Heart left ventricle (tissue), 13 donors: ENCODE measurements at regions not wholly inside any gene's neighbourhood (a gene's known extent, or its start where the extent isn't known, plus 50 kb on each side); places are given as distances from the start of the nearest gene placed in this dataset.

Source experiments
- POLR2A ChIP-seq, 2 donors: fragments of 450-650 bp; IDR thresholded peaks; one replicate each; pipeline ENCODE4 v1.6.1; 2017; ENCODE audit warnings: antibody characterized with exemption in 2 of 2, mild to moderate bottlenecking in 2 of 2, moderate library complexity in 2 of 2
- TF ChIP-seq, protein P1 (sequence below), 12 donors: fragments of 200-600 bp; sonication (generic) in 4 of 12; IDR thresholded peaks; one replicate each; pipeline versions ENCODE4 v1.5.0 to v1.8.0; 2018 to 2022; ENCODE audit warnings: antibody characterized with exemption in 12 of 12, mild to moderate bottlenecking in 5 of 12
- donor health status: ischemic (EF 13 %, LVEDD 7.1; RV severe dilation, severe dysfunction).
- donor health status: DM: no; HTN: yes; CAD: no.
- donor health status: DM: no; HTN: no; CAD: no.
- donor health status: ischemic (EF 25% LVEDD 6.9; RV normal size, moderate dysfunction).
- donor health status: ischemic (EF 25% LVEDD 5.7; RV mildly dilated, moderate dysfunction).
- donor health status: ischemic (EF 35%, LVEDD 5.7; RV mildly dilated, moderate dysfunction).
- donor health status: nonischemic (EF 11% LVEDD 7.7; RV severe dilation, severe dysfunction).
- donor health status: DM: yes; HTN: yes; CAD: no.
- donor health status: PGD.
- donor health status: ischemic (EF 29% LVEDD 5.4; RV normal size, mild dysfunction).
- donor health status: nonischemic (EF 23%, LVEDD 6.1; RV moderate dilation, normal function).

DNA sequence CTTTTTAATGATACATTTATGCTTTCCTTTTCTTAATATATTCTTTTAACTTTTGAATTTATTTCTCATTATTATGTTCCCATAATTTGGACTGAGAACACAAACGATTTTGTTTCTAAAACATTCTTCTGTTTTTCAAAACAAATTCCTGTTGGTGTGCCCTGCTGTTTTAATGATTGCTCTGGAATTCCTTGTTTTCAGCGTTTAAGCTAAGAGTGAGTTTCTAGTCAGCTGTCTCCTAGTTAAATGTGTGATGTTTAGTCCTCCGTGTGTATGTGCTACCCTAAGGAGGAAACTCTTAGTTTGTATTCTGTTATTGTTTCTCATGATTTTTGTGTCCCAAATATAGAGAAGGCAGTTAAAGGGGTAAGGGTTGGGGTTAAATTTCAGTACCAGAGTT lies 306.1 kb upstream of the RGS17 start:
- TF ChIP-seq, protein P1, sequence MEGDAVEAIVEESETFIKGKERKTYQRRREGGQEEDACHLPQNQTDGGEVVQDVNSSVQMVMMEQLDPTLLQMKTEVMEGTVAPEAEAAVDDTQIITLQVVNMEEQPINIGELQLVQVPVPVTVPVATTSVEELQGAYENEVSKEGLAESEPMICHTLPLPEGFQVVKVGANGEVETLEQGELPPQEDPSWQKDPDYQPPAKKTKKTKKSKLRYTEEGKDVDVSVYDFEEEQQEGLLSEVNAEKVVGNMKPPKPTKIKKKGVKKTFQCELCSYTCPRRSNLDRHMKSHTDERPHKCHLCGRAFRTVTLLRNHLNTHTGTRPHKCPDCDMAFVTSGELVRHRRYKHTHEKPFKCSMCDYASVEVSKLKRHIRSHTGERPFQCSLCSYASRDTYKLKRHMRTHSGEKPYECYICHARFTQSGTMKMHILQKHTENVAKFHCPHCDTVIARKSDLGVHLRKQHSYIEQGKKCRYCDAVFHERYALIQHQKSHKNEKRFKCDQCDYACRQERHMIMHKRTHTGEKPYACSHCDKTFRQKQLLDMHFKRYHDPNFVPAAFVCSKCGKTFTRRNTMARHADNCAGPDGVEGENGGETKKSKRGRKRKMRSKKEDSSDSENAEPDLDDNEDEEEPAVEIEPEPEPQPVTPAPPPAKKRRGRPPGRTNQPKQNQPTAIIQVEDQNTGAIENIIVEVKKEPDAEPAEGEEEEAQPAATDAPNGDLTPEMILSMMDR (IDR thresholded peaks at IDR 0.05), result no peak
- no peak for TF ChIP-seq POLR2A (IDR thresholded peaks at IDR 0.05)
